ENCODE measurements at regions not wholly inside any gene's neighbourhood (a gene's known extent, or its start where the extent isn't known, plus 50 kb on each side); places are given as distances from the start of the nearest gene placed in this dataset.

GRCh38 chr10:78331391-78331922, 297.8 kb downstream of the RPS24 start:
- TF ChIP-seq, protein P1, sequence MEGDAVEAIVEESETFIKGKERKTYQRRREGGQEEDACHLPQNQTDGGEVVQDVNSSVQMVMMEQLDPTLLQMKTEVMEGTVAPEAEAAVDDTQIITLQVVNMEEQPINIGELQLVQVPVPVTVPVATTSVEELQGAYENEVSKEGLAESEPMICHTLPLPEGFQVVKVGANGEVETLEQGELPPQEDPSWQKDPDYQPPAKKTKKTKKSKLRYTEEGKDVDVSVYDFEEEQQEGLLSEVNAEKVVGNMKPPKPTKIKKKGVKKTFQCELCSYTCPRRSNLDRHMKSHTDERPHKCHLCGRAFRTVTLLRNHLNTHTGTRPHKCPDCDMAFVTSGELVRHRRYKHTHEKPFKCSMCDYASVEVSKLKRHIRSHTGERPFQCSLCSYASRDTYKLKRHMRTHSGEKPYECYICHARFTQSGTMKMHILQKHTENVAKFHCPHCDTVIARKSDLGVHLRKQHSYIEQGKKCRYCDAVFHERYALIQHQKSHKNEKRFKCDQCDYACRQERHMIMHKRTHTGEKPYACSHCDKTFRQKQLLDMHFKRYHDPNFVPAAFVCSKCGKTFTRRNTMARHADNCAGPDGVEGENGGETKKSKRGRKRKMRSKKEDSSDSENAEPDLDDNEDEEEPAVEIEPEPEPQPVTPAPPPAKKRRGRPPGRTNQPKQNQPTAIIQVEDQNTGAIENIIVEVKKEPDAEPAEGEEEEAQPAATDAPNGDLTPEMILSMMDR (IDR thresholded peaks at IDR 0.05 in 4 of 5, conservative IDR thresholded peaks at IDR 0.05 in 1 of 5): no peak
- TF ChIP-seq POLR2A (IDR thresholded peaks at IDR 0.05): no peak

Measured in gastrocnemius medialis (tissue), 4 donors.